GM12875 (cell line): ENCODE measurements at regions not wholly inside any gene's neighbourhood (a gene's known extent, or its start where the extent isn't known, plus 50 kb on each side); places are given as distances from the start of the nearest gene placed in this dataset.

Source experiments
- H3K4me3 ChIP-seq: one replicate; pipeline ENCODE4 v1.5.1; 2011; ENCODE audit warnings: low read depth, low read length, control low read depth
- CTCF ChIP-seq: IDR thresholded peaks from 2 replicates; pipeline ENCODE4 v1.5.1; 2011; ENCODE audit warnings: low read depth, mild to moderate bottlenecking, control low read depth, inconsistent platforms, low read length, moderate library complexity, borderline replicate concordance; ENCODE audit not compliant: insufficient read depth

GRCh38 chr1:244919320-244920282 is 55.3 kb upstream of the HNRNPU start:
- H3K4me3 ChIP-seq = no peak overlapping the region
- TF ChIP-seq CTCF = no peak

- H3K4me3 ChIP-seq = peak overlapping the region; percentile 43
- TF ChIP-seq CTCF = no peak
Measured at GRCh38 chr1:244918421-244919319, 54.3 kb upstream of the HNRNPU start.

- no peak for TF ChIP-seq CTCF
- no peak overlapping the region for H3K4me3 ChIP-seq
Measured at GRCh38 chr1:244917073-244917670, 52.8 kb upstream of the HNRNPU start.

- H3K4me3 ChIP-seq = no peak overlapping the region
- TF ChIP-seq CTCF = no peak
Measured at GRCh38 chr1:244915736-244916135, 51.4 kb upstream of the HNRNPU start.

- TF ChIP-seq CTCF = no peak
- H3K4me3 ChIP-seq = no peak overlapping the region
Measured at GRCh38 chr1:244914761-244915160, 50.4 kb upstream of the HNRNPU start.
